HG02938 (cell line): ENCODE measurements at regions not wholly inside any gene's neighbourhood (a gene's known extent, or its start where the extent isn't known, plus 50 kb on each side); places are given as distances from the start of the nearest gene placed in this dataset.
"Not testable (repeated sequence)": the region's sequence is repeated elsewhere in the genome, so short reads cannot be mapped to it uniquely, and the experiment has no call there.

ENCODE experiments used
- ATAC-seq: cut with Tn5 transposase; IDR thresholded peaks from one replicate; pipeline ENCODE4 v1.9.1; 2021; ENCODE audit warnings: mild to moderate bottlenecking, moderate library complexity; ENCODE audit not compliant: unreplicated experiment

GRCh38 chr7:155942226-155942950 lies 130.1 kb upstream of the SHH start:
- no peak for ATAC-seq

GRCh38 chr7:155941688-155942087 lies 129.4 kb upstream of the SHH start:
- ATAC-seq, result no peak

- ATAC-seq, result no peak
Measured at GRCh38 chr7:155939350-155939749, 127.1 kb upstream of the SHH start.

- no peak for ATAC-seq
Measured at GRCh38 chr7:155938129-155938528, 125.9 kb upstream of the SHH start.

- no peak for ATAC-seq
Measured at GRCh38 chr7:155935726-155936125, 123.5 kb upstream of the SHH start.

- ATAC-seq, result no peak
Measured at GRCh38 chr7:155935005-155935557, 122.8 kb upstream of the SHH start.

GRCh38 chr7:155932324-155932723 lies 120.1 kb upstream of the SHH start:
- not testable (repeated sequence) for ATAC-seq

GRCh38 chr7:155931396-155932085 lies 119.3 kb upstream of the SHH start:
- ATAC-seq, result no peak

GRCh38 chr7:155930527-155930926 lies 118.3 kb upstream of the SHH start:
- no peak for ATAC-seq

- no peak for ATAC-seq
Measured at GRCh38 chr7:155930061-155930460, 117.8 kb upstream of the SHH start.

- no peak for ATAC-seq
Measured at GRCh38 chr7:155928583-155928982, 116.3 kb upstream of the SHH start.

GRCh38 chr7:155927905-155928304 lies 115.6 kb upstream of the SHH start:
- no peak for ATAC-seq

GRCh38 chr7:155925682-155926081 lies 113.4 kb upstream of the SHH start:
- no peak for ATAC-seq

- no peak for ATAC-seq
Measured at GRCh38 chr7:155922067-155922816, 110.0 kb upstream of the SHH start.

- no peak for ATAC-seq
Measured at GRCh38 chr7:155921804-155922066, 109.5 kb upstream of the SHH start.

GRCh38 chr7:155921086-155921803 lies 109.0 kb upstream of the SHH start:
- ATAC-seq, result no peak

- ATAC-seq, result no peak
Measured at GRCh38 chr7:155920068-155920461, 107.8 kb upstream of the SHH start.

- ATAC-seq, result no peak
Measured at GRCh38 chr7:155919391-155920067, 107.3 kb upstream of the SHH start.

- ATAC-seq, result no peak
Measured at GRCh38 chr7:155918720-155919390, 106.6 kb upstream of the SHH start.

- no peak for ATAC-seq
Measured at GRCh38 chr7:155917836-155918430, 105.7 kb upstream of the SHH start.
